ENCODE measurements at regions not wholly inside any gene's neighbourhood (a gene's known extent, or its start where the extent isn't known, plus 50 kb on each side); places are given as distances from the start of the nearest gene placed in this dataset.

- Histone ChIP-seq H3K4me3 (no peak overlapping the region), H3K9me3 (no peaks in the 10 kb centered on the region), H3K27me3 (no peaks in the 10 kb centered on the region), H3K4me1 (no peaks in the 10 kb centered on the region), H3K36me3 (no peaks in the 10 kb centered on the region), H3K27ac (no peak overlapping the region)
- no peak for TF ChIP-seq POLR2A (IDR thresholded peaks at IDR 0.05)
- no peak for TF ChIP-seq CTCF (IDR thresholded peaks at IDR 0.05)
- no peak for DNase-seq
Observed at GRCh38 chr1:82323144-82323841, 522.6 kb downstream of the ADGRL2 start.

GRCh38 chr1:82321794-82322193, 521.1 kb downstream of the ADGRL2 start:
- H3K27ac ChIP-seq: no peak overlapping the region
- H3K4me1 ChIP-seq: no peaks in the 10 kb centered on the region
- no peaks in the 10 kb centered on the region for H3K27me3 ChIP-seq
- H3K36me3 ChIP-seq: no peaks in the 10 kb centered on the region
- DNase-seq: no peak
- no peaks in the 10 kb centered on the region for H3K9me3 ChIP-seq
- TF ChIP-seq POLR2A (IDR thresholded peaks at IDR 0.05): no peak
- no peak for TF ChIP-seq CTCF (IDR thresholded peaks at IDR 0.05)
- no peak overlapping the region for H3K4me3 ChIP-seq

- H3K27me3 ChIP-seq: no peaks in the 10 kb centered on the region
- no peaks in the 10 kb centered on the region for H3K4me1 ChIP-seq
- no peak overlapping the region for H3K4me3 ChIP-seq
- DNase-seq: no peak
- no peaks in the 10 kb centered on the region for H3K9me3 ChIP-seq
- TF ChIP-seq CTCF (IDR thresholded peaks at IDR 0.05) (no peak), POLR2A (IDR thresholded peaks at IDR 0.05) (no peak)
- no peaks in the 10 kb centered on the region for H3K36me3 ChIP-seq
- H3K27ac ChIP-seq: no peak overlapping the region
Observed at GRCh38 chr1:82319546-82319945, 518.8 kb downstream of the ADGRL2 start.

- Histone ChIP-seq H3K9me3 (no peaks in the 10 kb centered on the region), H3K4me1 (no peaks in the 10 kb centered on the region), H3K27ac (no peak overlapping the region), H3K4me3 (no peak overlapping the region), H3K27me3 (no peaks in the 10 kb centered on the region), H3K36me3 (no peaks in the 10 kb centered on the region)
- TF ChIP-seq POLR2A (IDR thresholded peaks at IDR 0.05) (no peak), CTCF (IDR thresholded peaks at IDR 0.05) (no peak)
- DNase-seq: no peak
Observed at GRCh38 chr1:82318921-82319320, 518.2 kb downstream of the ADGRL2 start.

- no peak overlapping the region for H3K4me3 ChIP-seq
- H3K27ac ChIP-seq: no peak overlapping the region
- no peaks in the 10 kb centered on the region for H3K27me3 ChIP-seq
- no peaks in the 10 kb centered on the region for H3K36me3 ChIP-seq
- H3K9me3 ChIP-seq: no peaks in the 10 kb centered on the region
- no peaks in the 10 kb centered on the region for H3K4me1 ChIP-seq
- no peak for DNase-seq
- TF ChIP-seq POLR2A (IDR thresholded peaks at IDR 0.05): no peak
- TF ChIP-seq CTCF (IDR thresholded peaks at IDR 0.05): no peak
Observed at GRCh38 chr1:82318265-82318664, 517.5 kb downstream of the ADGRL2 start.

GRCh38 chr1:82317671-82318070, 516.9 kb downstream of the ADGRL2 start:
- H3K36me3 ChIP-seq: no peaks in the 10 kb centered on the region
- no peaks in the 10 kb centered on the region for H3K9me3 ChIP-seq
- no peak overlapping the region for H3K27ac ChIP-seq
- no peaks in the 10 kb centered on the region for H3K27me3 ChIP-seq
- TF ChIP-seq CTCF (IDR thresholded peaks at IDR 0.05): no peak
- TF ChIP-seq POLR2A (IDR thresholded peaks at IDR 0.05): no peak
- no peak for DNase-seq
- no peaks in the 10 kb centered on the region for H3K4me1 ChIP-seq
- no peak overlapping the region for H3K4me3 ChIP-seq

All from Peyer's patch (tissue), 4 donors.